GM23338 (cell line): ENCODE measurements at regions not wholly inside any gene's neighbourhood (a gene's known extent, or its start where the extent isn't known, plus 50 kb on each side); places are given as distances from the start of the nearest gene placed in this dataset.

ENCODE experiments used
- ATAC-seq: fragments of 200-7000 bp; cut with Tn5 transposase; 3 replicates; pipeline ENCODE4 v1.9.1; 2020
- DNase-seq: peaks from one replicate; pipeline ENCODE4 v3.0.0-alpha.2; 2015; ENCODE audit warnings: low spot score
- H2AFZ ChIP-seq: fragments of 200-600 bp; sonication (generic); 2 replicates; pipeline ENCODE4 v1.8.0; 2016; ENCODE audit warnings: antibody characterized with exemption, mild to moderate bottlenecking, moderate library complexity
- H3F3A ChIP-seq: fragments of 200-600 bp; sonication (generic); replicated peaks from 2 replicates; pipeline ENCODE4 v1.8.0; 2017; ENCODE audit warnings: antibody characterized with exemption, mixed run types, low read depth
- H3K27ac ChIP-seq: fragments of 200-600 bp; sonication (generic); 2 replicates; pipeline ENCODE4 v1.6.1; 2016; ENCODE audit warnings: low read depth
- H3K27me3 ChIP-seq: fragments of 200-600 bp; sonication (generic); 2 replicates; pipeline ENCODE4 v1.8.0; 2016; ENCODE audit warnings: mild to moderate bottlenecking, mixed run types, moderate library complexity; ENCODE audit not compliant: insufficient read depth
- H3K36me3 ChIP-seq: fragments of 200-600 bp; sonication (generic); 2 replicates; pipeline ENCODE4 v1.8.0; 2016; ENCODE audit warnings: mild to moderate bottlenecking; ENCODE audit not compliant: insufficient read depth
- H3K4me1 ChIP-seq: fragments of 200-600 bp; sonication (generic); 2 replicates; pipeline ENCODE4 v1.8.0; 2016; ENCODE audit warnings: mild to moderate bottlenecking, moderate library complexity; ENCODE audit not compliant: insufficient read depth
- H3K4me2 ChIP-seq: fragments of 200-600 bp; sonication (generic); 2 replicates; pipeline ENCODE4 v1.7.1; 2017; ENCODE audit warnings: mixed run types
- H3K4me3 ChIP-seq: fragments of 200-600 bp; sonication (generic); 2 replicates; pipeline ENCODE4 v1.6.1; 2016; ENCODE audit warnings: mixed run types
- H3K79me2 ChIP-seq: fragments of 200-600 bp; sonication (generic); replicated peaks from 2 replicates; pipeline ENCODE4 v1.8.0; 2017; ENCODE audit warnings: mild to moderate bottlenecking; ENCODE audit not compliant: insufficient read depth
- H3K9me2 ChIP-seq: fragments of 200-600 bp; sonication (generic); 2 replicates; pipeline ENCODE4 v1.8.0; 2017; ENCODE audit not compliant: insufficient read depth
- H4K20me1 ChIP-seq: fragments of 200-600 bp; sonication (generic); replicated peaks from 2 replicates; pipeline ENCODE4 v1.8.0; 2017; ENCODE audit warnings: mild to moderate bottlenecking; ENCODE audit not compliant: insufficient read depth
- H3K27ac Mint-ChIP-seq: 2 replicates; pipeline ENCODE4 v1.8.0; 2020; ENCODE audit warnings: inconsistent platforms, mild to moderate bottlenecking, moderate library complexity, mixed read lengths
- H3K27me3 Mint-ChIP-seq: 3 replicates; pipeline ENCODE4 v1.8.0; 2022; ENCODE audit warnings: low read depth, mild to moderate bottlenecking, moderate library complexity, mixed read lengths, inconsistent platforms; ENCODE audit not compliant: insufficient read depth, poor library complexity
- H3K36me3 Mint-ChIP-seq: 3 replicates; pipeline ENCODE4 v1.8.0; 2021; ENCODE audit warnings: low read depth, mild to moderate bottlenecking, inconsistent platforms, moderate library complexity, mixed read lengths
- H3K4me1 Mint-ChIP-seq: 3 replicates; pipeline ENCODE4 v1.8.0; 2020; ENCODE audit warnings: mild to moderate bottlenecking, inconsistent platforms, mixed read lengths
- H3K4me3 Mint-ChIP-seq: 3 replicates; pipeline ENCODE4 v1.8.0; 2021; ENCODE audit warnings: moderate library complexity, mild to moderate bottlenecking, inconsistent platforms, mixed read lengths
- H3K9me3 Mint-ChIP-seq: 3 replicates; pipeline ENCODE4 v1.8.0; 2020; ENCODE audit warnings: moderate library complexity, mild to moderate bottlenecking, inconsistent platforms, mixed read lengths
- JUNB ChIP-seq: IDR thresholded peaks from one replicate; pipeline ENCODE4 v1.6.1; 2016; ENCODE audit warnings: antibody characterized with exemption; ENCODE audit not compliant: unreplicated experiment
- STAT1 ChIP-seq: IDR thresholded peaks from one replicate; pipeline ENCODE4 v1.6.1; 2016; ENCODE audit warnings: antibody characterized with exemption; ENCODE audit not compliant: unreplicated experiment
- TF ChIP-seq, protein P1 (sequence below): fragments of 250-450 bp; sonication (Bioruptor Pico); IDR thresholded peaks from 2 replicates; pipeline ENCODE4 v1.5.0; 2020; ENCODE audit warnings: mild to moderate bottlenecking, moderate library complexity
- TF ChIP-seq, protein P2 (sequence below): IDR thresholded peaks from 2 replicates; pipeline ENCODE4 v1.6.1; 2016; ENCODE audit warnings: antibody characterized with exemption

DNA sequence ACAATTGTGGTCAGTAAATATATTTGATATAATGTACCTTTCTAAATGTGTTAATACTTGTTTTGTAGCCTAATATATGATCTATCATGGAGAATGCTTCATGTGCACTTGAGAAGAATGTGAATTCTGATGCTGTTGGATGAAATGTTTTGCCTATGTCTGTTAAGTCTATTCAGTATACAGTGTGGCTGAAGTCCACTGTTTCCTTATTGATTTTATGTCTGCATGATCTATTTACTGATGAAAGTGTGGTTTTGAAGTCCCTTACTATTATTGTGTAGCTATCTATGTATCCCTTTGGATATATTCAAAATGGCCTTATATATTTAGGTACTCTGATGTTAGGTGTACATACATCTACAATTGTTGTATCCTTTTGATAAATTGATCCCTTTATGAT lies 515.8 kb upstream of the EPHA5 start (continued):
- TF ChIP-seq, protein P1, sequence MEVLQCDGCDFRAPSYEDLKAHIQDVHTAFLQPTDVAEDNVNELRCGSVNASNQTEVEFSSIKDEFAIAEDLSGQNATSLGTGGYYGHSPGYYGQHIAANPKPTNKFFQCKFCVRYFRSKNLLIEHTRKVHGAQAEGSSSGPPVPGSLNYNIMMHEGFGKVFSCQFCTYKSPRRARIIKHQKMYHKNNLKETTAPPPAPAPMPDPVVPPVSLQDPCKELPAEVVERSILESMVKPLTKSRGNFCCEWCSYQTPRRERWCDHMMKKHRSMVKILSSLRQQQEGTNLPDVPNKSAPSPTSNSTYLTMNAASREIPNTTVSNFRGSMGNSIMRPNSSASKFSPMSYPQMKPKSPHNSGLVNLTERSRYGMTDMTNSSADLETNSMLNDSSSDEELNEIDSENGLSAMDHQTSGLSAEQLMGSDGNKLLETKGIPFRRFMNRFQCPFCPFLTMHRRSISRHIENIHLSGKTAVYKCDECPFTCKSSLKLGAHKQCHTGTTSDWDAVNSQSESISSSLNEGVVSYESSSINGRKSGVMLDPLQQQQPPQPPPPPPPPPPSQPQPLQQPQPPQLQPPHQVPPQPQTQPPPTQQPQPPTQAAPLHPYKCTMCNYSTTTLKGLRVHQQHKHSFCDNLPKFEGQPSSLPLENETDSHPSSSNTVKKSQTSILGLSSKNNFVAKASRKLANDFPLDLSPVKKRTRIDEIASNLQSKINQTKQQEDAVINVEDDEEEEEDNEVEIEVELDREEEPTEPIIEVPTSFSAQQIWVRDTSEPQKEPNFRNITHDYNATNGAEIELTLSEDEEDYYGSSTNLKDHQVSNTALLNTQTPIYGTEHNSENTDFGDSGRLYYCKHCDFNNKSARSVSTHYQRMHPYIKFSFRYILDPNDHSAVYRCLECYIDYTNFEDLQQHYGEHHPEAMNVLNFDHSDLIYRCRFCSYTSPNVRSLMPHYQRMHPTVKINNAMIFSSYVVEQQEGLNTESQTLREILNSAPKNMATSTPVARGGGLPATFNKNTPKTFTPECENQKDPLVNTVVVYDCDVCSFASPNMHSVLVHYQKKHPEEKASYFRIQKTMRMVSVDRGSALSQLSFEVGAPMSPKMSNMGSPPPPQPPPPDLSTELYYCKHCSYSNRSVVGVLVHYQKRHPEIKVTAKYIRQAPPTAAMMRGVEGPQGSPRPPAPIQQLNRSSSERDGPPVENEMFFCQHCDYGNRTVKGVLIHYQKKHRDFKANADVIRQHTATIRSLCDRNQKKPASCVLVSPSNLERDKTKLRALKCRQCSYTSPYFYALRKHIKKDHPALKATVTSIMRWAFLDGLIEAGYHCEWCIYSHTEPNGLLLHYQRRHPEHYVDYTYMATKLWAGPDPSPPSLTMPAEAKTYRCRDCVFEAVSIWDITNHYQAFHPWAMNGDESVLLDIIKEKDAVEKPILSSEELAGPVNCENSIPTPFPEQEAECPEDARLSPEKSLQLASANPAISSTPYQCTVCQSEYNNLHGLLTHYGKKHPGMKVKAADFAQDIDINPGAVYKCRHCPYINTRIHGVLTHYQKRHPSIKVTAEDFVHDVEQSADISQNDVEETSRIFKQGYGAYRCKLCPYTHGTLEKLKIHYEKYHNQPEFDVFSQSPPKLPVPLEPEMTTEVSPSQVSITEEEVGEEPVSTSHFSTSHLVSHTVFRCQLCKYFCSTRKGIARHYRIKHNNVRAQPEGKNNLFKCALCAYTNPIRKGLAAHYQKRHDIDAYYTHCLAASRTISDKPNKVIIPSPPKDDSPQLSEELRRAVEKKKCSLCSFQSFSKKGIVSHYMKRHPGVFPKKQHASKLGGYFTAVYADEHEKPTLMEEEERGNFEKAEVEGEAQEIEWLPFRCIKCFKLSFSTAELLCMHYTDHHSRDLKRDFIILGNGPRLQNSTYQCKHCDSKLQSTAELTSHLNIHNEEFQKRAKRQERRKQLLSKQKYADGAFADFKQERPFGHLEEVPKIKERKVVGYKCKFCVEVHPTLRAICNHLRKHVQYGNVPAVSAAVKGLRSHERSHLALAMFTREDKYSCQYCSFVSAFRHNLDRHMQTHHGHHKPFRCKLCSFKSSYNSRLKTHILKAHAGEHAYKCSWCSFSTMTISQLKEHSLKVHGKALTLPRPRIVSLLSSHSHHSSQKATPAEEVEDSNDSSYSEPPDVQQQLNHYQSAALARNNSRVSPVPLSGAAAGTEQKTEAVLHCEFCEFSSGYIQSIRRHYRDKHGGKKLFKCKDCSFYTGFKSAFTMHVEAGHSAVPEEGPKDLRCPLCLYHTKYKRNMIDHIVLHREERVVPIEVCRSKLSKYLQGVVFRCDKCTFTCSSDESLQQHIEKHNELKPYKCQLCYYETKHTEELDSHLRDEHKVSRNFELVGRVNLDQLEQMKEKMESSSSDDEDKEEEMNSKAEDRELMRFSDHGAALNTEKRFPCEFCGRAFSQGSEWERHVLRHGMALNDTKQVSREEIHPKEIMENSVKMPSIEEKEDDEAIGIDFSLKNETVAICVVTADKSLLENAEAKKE (CRISPR knock-in tag), result no peak
- TF ChIP-seq, protein P2, sequence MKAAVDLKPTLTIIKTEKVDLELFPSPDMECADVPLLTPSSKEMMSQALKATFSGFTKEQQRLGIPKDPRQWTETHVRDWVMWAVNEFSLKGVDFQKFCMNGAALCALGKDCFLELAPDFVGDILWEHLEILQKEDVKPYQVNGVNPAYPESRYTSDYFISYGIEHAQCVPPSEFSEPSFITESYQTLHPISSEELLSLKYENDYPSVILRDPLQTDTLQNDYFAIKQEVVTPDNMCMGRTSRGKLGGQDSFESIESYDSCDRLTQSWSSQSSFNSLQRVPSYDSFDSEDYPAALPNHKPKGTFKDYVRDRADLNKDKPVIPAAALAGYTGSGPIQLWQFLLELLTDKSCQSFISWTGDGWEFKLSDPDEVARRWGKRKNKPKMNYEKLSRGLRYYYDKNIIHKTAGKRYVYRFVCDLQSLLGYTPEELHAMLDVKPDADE, result no peak

DNA sequence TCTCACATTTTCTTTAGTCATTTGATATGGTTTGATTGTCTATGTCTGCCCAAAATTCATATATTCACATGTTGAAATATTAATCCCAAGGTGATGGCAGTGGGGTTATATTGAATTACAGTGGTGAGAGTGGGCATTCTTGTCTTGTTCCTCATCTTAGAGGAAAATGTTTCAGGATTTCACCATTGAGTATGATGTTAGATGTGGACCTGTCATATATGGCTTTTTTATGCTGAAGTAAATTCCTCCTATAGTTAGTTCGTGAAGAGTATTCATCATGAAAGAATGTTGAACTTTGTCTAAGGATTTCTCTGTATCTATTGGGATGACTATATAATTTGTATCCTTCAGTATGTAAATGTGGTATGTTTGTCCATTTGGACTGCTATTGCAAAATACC lies 512.3 kb upstream of the EPHA5 start:
- H2AFZ ChIP-seq, result no peak overlapping the region
- TF ChIP-seq JUNB, result no peak
- no peaks in the 10 kb centered on the region for H3K36me3 ChIP-seq
- H3K9me2 ChIP-seq, result no peaks in the 10 kb centered on the region
- no peak overlapping the region for H3K4me2 ChIP-seq
- H3K27ac ChIP-seq, result no peak overlapping the region
- ATAC-seq (no peak), DNase-seq (no peak)
- H3K27me3 ChIP-seq, result no peaks in the 10 kb centered on the region
- H3K4me1 Mint-ChIP-seq, result no peaks in the 10 kb centered on the region; the same call in 1 of the 3 replicates
- H3K4me3 Mint-ChIP-seq, result no peak overlapping the region
- no peaks in the 10 kb centered on the region for H4K20me1 ChIP-seq
- H3K9me3 Mint-ChIP-seq, result no peaks in the 10 kb centered on the region
- no peaks in the 10 kb centered on the region for H3K36me3 Mint-ChIP-seq
- H3K27ac Mint-ChIP-seq, result no peak overlapping the region
- H3K27me3 Mint-ChIP-seq, result peaks cover 1% of the 10 kb centered on the region
- H3F3A ChIP-seq, result no peaks in the 10 kb centered on the region
- no peaks in the 10 kb centered on the region for H3K79me2 ChIP-seq
- no peak overlapping the region for H3K4me3 ChIP-seq
- H3K4me1 ChIP-seq, result no peaks in the 10 kb centered on the region

DNA sequence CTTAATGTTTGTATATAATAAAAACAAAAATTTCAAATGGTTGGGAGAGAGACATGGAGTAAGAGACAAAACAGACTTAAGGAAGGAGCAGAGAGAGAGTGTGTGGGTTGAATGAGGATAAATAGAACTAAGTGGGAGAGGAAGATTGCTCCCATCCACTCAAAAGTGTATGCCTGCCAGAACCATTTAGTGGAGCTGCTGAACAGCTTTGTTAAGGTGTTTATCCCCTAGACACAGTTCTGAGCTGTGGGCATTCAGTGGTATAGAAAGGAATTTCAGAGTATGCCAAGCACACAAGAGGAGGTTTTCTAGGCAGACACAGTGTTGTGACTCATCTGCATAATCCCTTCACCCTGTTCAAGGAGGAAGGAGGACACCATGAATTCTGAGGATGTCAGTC lies 508.6 kb upstream of the EPHA5 start:
- H3K4me3 Mint-ChIP-seq, result no peak overlapping the region
- H2AFZ ChIP-seq, result peak overlapping the region; percentile 43; the same call in 1 of the 2 replicates
- no peaks in the 10 kb centered on the region for H3K9me3 Mint-ChIP-seq
- TF ChIP-seq, protein P2, result no peak
- no peak for TF ChIP-seq STAT1

More for the DNA sequence above, 508.6 kb upstream of the EPHA5 start:
- H3K4me1 Mint-ChIP-seq, result no peaks in the 10 kb centered on the region; the same call in 1 of the 3 replicates
- H3K4me2 ChIP-seq, result no peak overlapping the region
- no peaks in the 10 kb centered on the region for H3F3A ChIP-seq
- H3K27me3 ChIP-seq, result no peaks in the 10 kb centered on the region
- H3K4me1 ChIP-seq, result no peaks in the 10 kb centered on the region
- no peak overlapping the region for H3K4me3 ChIP-seq
- peak; percentile 65 for ATAC-seq
- no peaks in the 10 kb centered on the region for H3K79me2 ChIP-seq
- no peaks in the 10 kb centered on the region for H3K9me2 ChIP-seq
- no peaks in the 10 kb centered on the region for H3K36me3 ChIP-seq
- H3K36me3 Mint-ChIP-seq, result no peaks in the 10 kb centered on the region
- H4K20me1 ChIP-seq, result no peaks in the 10 kb centered on the region
- H3K27ac ChIP-seq, result no peak overlapping the region
- H3K27me3 Mint-ChIP-seq, result peaks cover 1% of the 10 kb centered on the region
- no peak overlapping the region for H3K27ac Mint-ChIP-seq
- DNase-seq, result peak; percentile 18
